ENCODE measurements at regions not wholly inside any gene's neighbourhood (a gene's known extent, or its start where the extent isn't known, plus 50 kb on each side); places are given as distances from the start of the nearest gene placed in this dataset.

DNA sequence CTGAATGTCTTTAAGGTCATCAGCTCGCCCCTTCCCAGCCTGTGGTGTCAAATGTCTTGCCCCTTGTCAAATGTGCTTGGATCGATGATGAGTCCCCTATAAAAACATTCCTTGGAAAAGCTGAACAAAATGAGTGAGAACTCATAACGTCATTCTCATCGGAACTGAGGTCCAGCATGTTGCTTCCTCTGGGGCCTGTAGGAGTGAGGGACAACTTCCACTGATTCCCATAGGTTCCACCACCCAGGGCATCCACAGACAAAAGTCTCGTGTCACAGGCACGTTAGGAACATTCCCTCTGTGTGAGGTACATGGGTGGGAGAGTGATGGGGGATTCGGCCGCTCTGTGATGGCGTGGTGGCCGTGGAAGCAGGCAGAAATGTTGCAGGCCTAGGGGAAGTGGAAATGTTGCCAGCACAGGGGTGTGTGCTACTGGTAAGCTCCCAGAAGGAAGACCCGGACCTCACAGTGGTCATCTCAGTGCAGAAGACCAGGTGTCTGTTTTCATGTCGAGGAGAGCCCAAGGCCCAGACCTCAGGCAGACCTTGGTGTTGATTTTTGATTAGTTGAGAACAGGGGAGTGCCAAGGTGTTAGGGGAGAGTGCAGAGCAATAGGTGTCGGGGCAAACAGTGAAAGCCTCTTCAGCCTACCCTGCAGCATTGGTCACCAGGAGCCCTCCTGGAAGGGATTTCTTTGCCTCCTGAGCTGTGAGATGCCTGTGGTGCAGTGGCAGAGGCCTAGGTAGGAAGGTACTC lies 96.8 kb downstream of the SNRPN start:
- no peak for DNase-seq (ENCODE audit: low spot score)

- DNase-seq (ENCODE audit: low spot score) = no peak
These were observed 97.6 kb downstream of the SNRPN start for GRCh38 chr15:25052191-25052999.

- DNase-seq (ENCODE audit: low spot score) = no peak
These were observed 98.4 kb downstream of the SNRPN start for GRCh38 chr15:25053000-25053815.

- no peak for DNase-seq (ENCODE audit: low spot score)
These were observed 99.5 kb downstream of the SNRPN start for GRCh38 chr15:25054329-25054728.

GRCh38 chr15:25054943-25055342 lies 100.2 kb downstream of the SNRPN start:
- DNase-seq (ENCODE audit: low spot score) = no peak

DNA sequence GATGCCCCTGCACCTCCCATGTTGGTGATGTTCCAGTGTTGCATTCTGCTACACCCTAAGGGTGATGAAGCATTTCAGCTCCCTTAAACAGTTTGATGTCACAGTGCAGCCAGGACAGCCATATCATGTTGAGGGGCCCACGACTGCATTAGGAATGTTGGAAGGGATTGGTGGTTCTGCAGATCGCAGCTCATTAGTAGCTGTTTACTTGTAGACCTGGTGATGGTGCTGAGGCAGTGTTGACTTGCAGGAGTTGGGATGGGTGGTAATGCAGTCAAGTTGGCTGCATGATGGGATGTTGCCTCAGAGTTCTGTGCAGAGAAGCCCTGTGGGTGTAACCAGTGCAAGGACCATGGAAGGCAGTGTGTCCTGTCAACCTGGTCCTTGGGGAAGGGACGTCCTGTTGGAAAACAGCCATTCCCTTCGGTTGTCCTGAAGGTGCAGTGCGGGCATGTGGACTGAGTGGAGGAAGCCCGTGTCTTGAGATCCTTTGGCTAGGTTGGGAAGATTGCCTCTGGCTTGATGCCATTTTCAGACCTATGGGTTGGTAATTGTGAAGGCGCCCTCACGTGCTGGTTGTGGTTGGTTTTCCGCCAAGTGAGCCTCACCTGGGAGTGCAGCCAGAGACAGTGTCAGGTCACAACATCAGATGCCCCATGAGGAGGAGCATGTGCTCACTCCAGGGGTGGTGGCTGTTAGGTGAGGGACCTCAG lies 100.7 kb downstream of the SNRPN start:
- no peak for DNase-seq (ENCODE audit: low spot score)

DNA sequence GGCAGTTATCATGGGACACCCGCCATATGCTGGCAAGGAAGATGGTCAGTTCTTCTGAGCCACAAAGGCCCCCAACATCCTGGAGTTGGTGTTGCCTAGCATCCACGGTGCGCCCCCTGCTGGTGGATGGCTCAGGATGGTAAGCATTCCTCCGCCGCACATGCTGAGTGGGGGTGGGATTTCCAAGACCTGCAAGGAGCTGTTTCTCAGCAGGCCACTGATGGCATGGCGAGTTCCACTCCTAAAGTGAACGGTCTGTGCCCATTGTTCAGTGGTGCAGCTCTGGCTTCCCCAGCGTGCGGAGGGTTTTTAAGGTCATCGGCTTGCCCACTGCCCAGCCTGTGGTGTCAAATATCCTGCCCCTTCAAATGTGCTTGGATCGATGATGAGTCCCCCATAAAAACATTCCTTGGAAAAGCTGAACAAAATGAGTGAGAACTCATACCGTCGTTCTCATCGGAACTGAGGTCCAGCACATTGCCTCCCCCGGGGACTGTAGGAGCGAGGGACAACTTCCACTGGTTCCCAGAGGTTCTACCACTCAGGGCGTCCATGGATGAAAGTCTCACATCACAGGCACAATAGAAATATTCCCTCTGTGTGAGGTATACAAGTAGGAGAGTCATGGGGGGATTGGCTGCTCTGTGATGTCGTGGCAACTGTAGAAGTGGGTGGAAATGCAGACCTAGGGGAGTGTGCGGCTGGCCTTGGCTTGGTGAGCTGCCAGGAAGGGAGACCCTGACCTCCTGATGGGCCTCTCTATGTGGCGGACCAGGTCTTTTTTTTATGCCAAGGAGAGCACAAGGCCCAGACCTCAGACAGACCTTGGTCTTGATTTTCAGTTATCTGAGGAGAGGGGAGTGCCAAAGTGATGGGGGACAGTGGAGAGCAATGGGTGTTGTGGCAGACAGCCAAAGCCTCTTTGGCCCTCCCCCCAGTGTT lies 102.0 kb downstream of the SNRPN start:
- no peak for DNase-seq (ENCODE audit: low spot score)

- DNase-seq (ENCODE audit: low spot score) = no peak
These were observed 102.8 kb downstream of the SNRPN start for GRCh38 chr15:25057574-25057973.

- DNase-seq (ENCODE audit: low spot score) = no peak
These were observed 103.4 kb downstream of the SNRPN start for GRCh38 chr15:25058080-25058785.

GRCh38 chr15:25059698-25060471 lies 105.1 kb downstream of the SNRPN start:
- no peak for DNase-seq (ENCODE audit: low spot score)

DNA sequence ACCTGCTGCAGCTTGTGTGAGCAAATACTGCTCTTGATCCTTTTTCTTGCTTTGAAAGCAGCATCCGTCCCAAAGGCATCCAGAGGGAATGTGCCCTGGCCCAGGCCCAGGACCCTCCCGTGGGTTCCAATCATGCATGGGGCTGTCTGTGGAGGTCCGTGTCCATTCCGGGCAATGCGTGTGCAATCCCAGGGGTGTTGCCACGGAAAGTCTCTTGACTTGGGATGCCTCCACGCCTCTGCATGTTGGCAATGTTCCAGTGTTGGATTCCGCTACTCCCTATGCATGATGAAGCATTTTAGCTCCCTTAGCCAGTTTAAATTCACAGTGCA lies 105.7 kb downstream of the SNRPN start:
- DNase-seq (ENCODE audit: low spot score) = no peak

GRCh38 chr15:25060996-25061620 lies 106.3 kb downstream of the SNRPN start:
- DNase-seq (ENCODE audit: low spot score) = no peak

GRCh38 chr15:25061808-25062550 lies 107.2 kb downstream of the SNRPN start:
- no peak for DNase-seq (ENCODE audit: low spot score)

DNA sequence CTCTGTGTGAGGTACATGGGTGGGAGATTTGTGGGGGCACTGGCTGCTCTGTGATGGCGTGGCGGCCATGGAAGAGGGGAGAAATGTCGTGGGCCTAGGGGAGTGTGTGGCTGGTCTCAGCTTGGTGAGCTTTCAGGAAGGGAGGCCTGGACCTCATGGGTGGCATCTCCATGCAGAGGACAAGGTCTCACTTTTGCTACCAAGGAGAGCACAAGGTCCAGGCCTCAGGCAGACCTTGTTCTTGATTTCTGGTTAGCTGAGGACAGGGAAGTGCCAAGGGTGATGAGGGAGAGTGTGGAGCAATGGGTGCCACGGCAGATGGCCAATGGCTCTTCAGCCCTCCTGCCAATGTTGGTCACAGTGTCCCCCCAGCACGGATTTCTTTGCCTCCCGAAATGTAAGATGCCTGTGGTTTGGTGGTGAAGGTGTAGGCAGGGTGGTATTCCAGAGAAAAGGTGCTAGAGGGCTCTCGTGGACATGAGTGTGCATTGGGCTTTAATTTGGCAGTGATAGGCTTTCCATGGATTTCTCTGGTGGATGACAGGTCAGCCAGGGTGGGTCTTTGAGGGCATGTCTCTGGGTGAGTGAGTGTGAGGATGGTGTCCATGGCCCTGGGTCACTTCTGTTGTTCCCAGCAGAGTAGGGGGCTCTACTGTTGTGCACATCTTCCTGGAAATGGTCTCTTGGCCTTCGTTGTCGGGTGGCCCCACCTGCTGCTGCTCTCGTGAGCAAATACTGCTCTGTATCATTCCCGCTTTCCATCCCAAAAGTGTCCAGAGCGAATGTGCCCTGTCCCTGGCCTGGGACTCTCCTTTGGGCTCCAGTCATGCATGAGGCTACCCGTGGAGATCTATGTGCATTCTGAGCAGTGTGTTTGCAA lies 108.0 kb downstream of the SNRPN start:
- DNase-seq (ENCODE audit: low spot score) = no peak

DNA sequence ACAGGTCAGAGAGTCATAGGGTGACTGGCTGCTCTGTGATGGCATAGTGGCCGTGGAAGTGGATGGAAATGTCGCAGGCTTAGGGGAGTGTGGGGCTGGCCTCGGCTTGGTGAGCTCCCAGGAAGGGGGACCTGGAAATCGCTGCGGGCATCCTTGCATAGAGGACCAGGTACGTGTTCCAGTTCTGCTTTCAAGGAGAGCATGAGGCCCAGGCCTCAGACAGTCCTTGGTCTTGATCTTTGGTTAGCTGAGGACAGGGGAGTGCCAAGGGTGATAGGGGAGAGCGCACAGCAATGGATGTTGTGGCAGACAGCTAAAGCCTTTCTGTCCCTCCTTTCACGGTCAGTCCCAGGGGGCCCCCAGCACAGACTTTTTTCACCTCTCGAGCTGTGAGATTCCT lies 110.5 kb downstream of the SNRPN start:
- DNase-seq (ENCODE audit: low spot score) = no peak

DNA sequence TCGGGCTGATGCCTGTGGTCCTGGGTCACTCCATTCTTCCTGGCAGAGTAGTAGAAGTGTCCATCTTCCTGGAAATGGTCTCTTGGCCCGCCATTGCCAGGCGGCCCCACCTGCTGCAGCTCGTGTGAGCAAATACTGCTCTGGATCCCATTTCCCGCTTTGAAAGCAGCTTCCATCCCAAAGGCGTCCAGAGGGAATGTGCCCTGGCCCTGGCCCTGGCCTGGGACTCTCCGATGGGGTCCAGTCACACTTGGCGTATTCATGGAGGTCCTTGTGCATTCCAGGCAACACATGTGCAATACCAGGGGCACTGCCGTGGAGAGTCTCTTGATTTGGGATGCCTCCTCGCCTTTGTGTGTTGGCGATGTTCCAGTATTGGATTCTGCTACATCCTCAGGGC lies 111.1 kb downstream of the SNRPN start:
- DNase-seq (ENCODE audit: low spot score) = no peak

GRCh38 chr15:25066708-25067107 lies 111.9 kb downstream of the SNRPN start:
- DNase-seq (ENCODE audit: low spot score) = no peak

Data from NAMALWA (cell line).